IMR-90 (cell line): ENCODE measurements at regions not wholly inside any gene's neighbourhood (a gene's known extent, or its start where the extent isn't known, plus 50 kb on each side); places are given as distances from the start of the nearest gene placed in this dataset.

Experiments used
- ATAC-seq: fragments of 200-7000 bp; cut with Tn5 transposase; 2 replicates; pipeline ENCODE4 v1.9.1; 2020; ENCODE audit warnings: low read depth, mild to moderate bottlenecking, moderate library complexity
- BruUV-seq: library from RNA; stranded (reverse); fragments of 400-500 nt; replicated peaks from 2 replicates; lab custom pipeline; 2021; lab: Mats Ljungman, UMichigan
- CTCF ChIA-PET: fragments of 300-600 bp; formaldehyde crosslinking; extraction: SDS; loops from one replicate; lab custom pipeline; 2021; ENCODE audit warnings: antibody characterized with exemption; lab: Yijun Ruan, JAX
- POLR2A ChIA-PET: fragments of 300-600 bp; sonication (Branson Sonifier 250); formaldehyde crosslinking; loops from one replicate; lab custom pipeline; 2022; ENCODE audit warnings: antibody characterized with exemption; ENCODE audit not compliant: unreplicated experiment; lab: Charles Lee
- DNase-seq: peaks from one replicate; pipeline ENCODE4 v3.0.0; 2013
- H2AFZ ChIP-seq: replicated peaks from 2 replicates; pipeline ENCODE3; 2013; ENCODE audit warnings: low read length, mild to moderate bottlenecking; ENCODE audit not compliant: poor library complexity
- H2AK5ac ChIP-seq: 2 replicates; pipeline ENCODE4 v1.6.1; 2013; ENCODE audit warnings: low read depth, low read length, inconsistent platforms
- H2AK9ac ChIP-seq: replicated peaks from 2 replicates; pipeline ENCODE3; 2013; ENCODE audit warnings: mild to moderate bottlenecking, low read depth, low read length, moderate library complexity; ENCODE audit not compliant: poor library complexity
- H2BK120ac ChIP-seq: 2 replicates; pipeline ENCODE4 v1.6.1; 2013; ENCODE audit warnings: low read depth, low read length, inconsistent platforms
- H2BK15ac ChIP-seq: 3 replicates; pipeline ENCODE4 v1.6.1; 2013; ENCODE audit warnings: low read depth, low read length, inconsistent platforms
- H2BK20ac ChIP-seq: 2 replicates; pipeline ENCODE4 v1.6.1; 2013; ENCODE audit warnings: low read depth, mild to moderate bottlenecking, inconsistent platforms, low read length, moderate library complexity
- H2BK5ac ChIP-seq: 2 replicates; pipeline ENCODE4 v1.6.1; 2013; ENCODE audit warnings: mild to moderate bottlenecking, low read depth, low read length, inconsistent platforms; ENCODE audit not compliant: poor library complexity, severe bottlenecking
- H3K14ac ChIP-seq: replicated peaks from 2 replicates; pipeline ENCODE4 v1.6.1; 2013; ENCODE audit warnings: low read depth, low read length, inconsistent platforms
- H3K18ac ChIP-seq: 2 replicates; pipeline ENCODE4 v1.6.1; 2013; ENCODE audit warnings: low read depth, low read length, control low read depth
- H3K23ac ChIP-seq: 2 replicates; pipeline ENCODE4 v1.6.1; 2013; ENCODE audit warnings: low read depth, low read length, inconsistent platforms
- H3K27ac ChIP-seq: 2 replicates; pipeline ENCODE4 v1.5.1; 2013; ENCODE audit warnings: mild to moderate bottlenecking, control low read depth, low read length; ENCODE audit not compliant: insufficient read depth
- H3K27me3 ChIP-seq: 2 replicates; pipeline ENCODE4 v1.6.1; 2013; ENCODE audit warnings: low read length; ENCODE audit not compliant: control insufficient read depth, insufficient read depth
- H3K36me3 ChIP-seq: 2 replicates; pipeline ENCODE4 v1.6.1; 2013; ENCODE audit warnings: low read length, mixed read lengths; ENCODE audit not compliant: control insufficient read depth, insufficient read depth
- H3K4ac ChIP-seq: 2 replicates; pipeline ENCODE4 v1.6.1; 2013; ENCODE audit warnings: low read depth, low read length, inconsistent platforms
- H3K4me1 ChIP-seq: 2 replicates; pipeline ENCODE4 v1.6.1; 2013; ENCODE audit warnings: low read length, mixed read lengths; ENCODE audit not compliant: control insufficient read depth, insufficient read depth
- H3K4me2 ChIP-seq: 2 replicates; pipeline ENCODE4 v1.6.1; 2013; ENCODE audit warnings: low read depth, mild to moderate bottlenecking, control low read depth, low read length, moderate library complexity
- H3K4me3 ChIP-seq: 2 replicates; pipeline ENCODE4 v1.5.1; 2013; ENCODE audit warnings: low read depth, mild to moderate bottlenecking, control low read depth, low read length, moderate library complexity; ENCODE audit not compliant: insufficient read depth
- H3K56ac ChIP-seq: 2 replicates; pipeline ENCODE4 v1.6.1; 2013; ENCODE audit warnings: low read length, inconsistent platforms; ENCODE audit not compliant: insufficient read depth; ENCODE audit errors: extremely low read depth
- H3K79me1 ChIP-seq, 2 experiments: 2 replicates each; pipeline ENCODE4 v1.6.1; 2013; ENCODE audit warnings: low read length in 2 of 2, inconsistent platforms in 1 of 2, low read depth in 1 of 2
- H3K9ac ChIP-seq: 2 replicates; pipeline ENCODE4 v1.6.1; 2013; ENCODE audit warnings: low read depth, low read length, control low read depth
- H3K9me1 ChIP-seq: 2 replicates; pipeline ENCODE4 v1.6.1; 2013; ENCODE audit warnings: low read length, inconsistent platforms; ENCODE audit not compliant: insufficient read depth
- H3K9me3 ChIP-seq: 2 replicates; pipeline ENCODE4 v1.6.1; 2013; ENCODE audit warnings: low read length; ENCODE audit not compliant: control insufficient read depth, insufficient read depth
- H4K20me1 ChIP-seq: 2 replicates; pipeline ENCODE4 v1.6.1; 2013; ENCODE audit warnings: low read length, inconsistent platforms; ENCODE audit not compliant: insufficient read depth
- H4K5ac ChIP-seq: 2 replicates; pipeline ENCODE4 v1.6.1; 2013; ENCODE audit warnings: mild to moderate bottlenecking, low read depth, low read length, control low read depth
- H4K8ac ChIP-seq, 2 experiments: 2 replicates each; pipeline ENCODE4 v1.6.1; 2013; ENCODE audit warnings: low read depth in 2 of 2, low read length in 2 of 2, control low read depth in 1 of 2, inconsistent platforms in 1 of 2
- H4K91ac ChIP-seq: 2 replicates; pipeline ENCODE4 v1.6.1; 2013; ENCODE audit warnings: low read depth, low read length, inconsistent platforms; ENCODE audit not compliant: insufficient read depth
- BHLHE40 ChIP-seq: fragments of 150-350 bp; IDR thresholded peaks from 2 replicates; pipeline ENCODE4 v1.6.1; 2016; ENCODE audit warnings: mild to moderate bottlenecking, low read depth, low read length
- CHD1 ChIP-seq: IDR thresholded peaks from 2 replicates; pipeline ENCODE4 v1.6.1; 2012; ENCODE audit warnings: low read depth, low read length, improper control_type of control experiment
- MAFK ChIP-seq: IDR thresholded peaks from 2 replicates; pipeline ENCODE4 v1.6.1; 2012; ENCODE audit warnings: low read depth, low read length, improper control_type of control experiment
- MAZ ChIP-seq: IDR thresholded peaks from 2 replicates; pipeline ENCODE4 v1.6.1; 2012; ENCODE audit warnings: low read depth, mild to moderate bottlenecking, low read length, improper control_type of control experiment, moderate library complexity, borderline replicate concordance
- RAD21 ChIP-seq: IDR thresholded peaks from 2 replicates; pipeline ENCODE4 v1.6.1; 2012; ENCODE audit warnings: low read length, improper control_type of control experiment
- WGBS, 2 experiments: methylation state at CpG; one replicate each; pipeline versions ENCODE4 v1.1.5 to v1.1.7; 2013; ENCODE audit warnings: missing lambda C conversion rate in 2 of 2; ENCODE audit not compliant: insufficient read length in 1 of 2; ENCODE audit errors: extremely low coverage in 2 of 2; 5-methylcytosine and 5-hydroxymethylcytosine counted together
- dilution Hi-C: fragments of 300-500 bp; cut with HindIII; formaldehyde crosslinking; loops from one replicate; pipeline ENCODE4 v1.14.3; 2018; ENCODE audit warnings: low sequenced_read_pairs; ENCODE audit not compliant: unreplicated experiment
- in situ Hi-C: fragments of 300-500 bp; cut with MboI; formaldehyde crosslinking; loops from 3 replicates; pipeline ENCODE4 v1.14.3; 2019; ENCODE audit warnings: low sequenced_read_pairs, inconsistent platforms, mixed read lengths
- intact Hi-C: fragments of 100-400 bp; cut with micrococcal nuclease; formaldehyde crosslinking; loops from 2 replicates; pipeline ENCODE4 v1.10.0; 2022
- TF ChIP-seq, protein P1 (sequence below): fragments of 150-350 bp; IDR thresholded peaks from 2 replicates; pipeline ENCODE4 v1.6.1; 2017; ENCODE audit warnings: mild to moderate bottlenecking, antibody characterized with exemption, low read length, low read depth
- TF ChIP-seq, protein P2 (sequence below): fragments of 150-350 bp; IDR thresholded peaks from 2 replicates; pipeline ENCODE4 v1.6.1; 2016; ENCODE audit warnings: low read depth, mild to moderate bottlenecking, low read length, moderate library complexity, borderline replicate concordance

DNA sequence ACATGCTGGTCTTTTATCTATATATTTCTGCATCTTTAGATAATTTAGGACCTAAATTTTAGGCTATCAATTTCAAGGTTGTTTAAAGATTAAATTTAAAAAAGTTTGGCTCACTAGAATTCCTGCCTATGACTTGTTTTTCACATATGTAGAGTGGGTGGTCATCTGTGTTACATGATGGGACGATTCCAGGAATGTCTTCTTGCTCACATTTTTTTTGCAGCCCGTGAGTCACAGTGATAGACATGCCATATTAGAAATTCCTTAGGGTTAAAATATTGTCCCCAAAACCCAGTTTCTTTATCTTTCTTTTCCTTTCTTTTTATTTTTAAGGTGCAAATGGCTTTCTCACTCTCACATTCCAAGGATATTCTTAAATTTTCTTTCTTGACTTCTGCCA lies 652.0 kb downstream of the PLCL1 start:
- H4K91ac ChIP-seq = no peak overlapping the region
- H4K8ac ChIP-seq = no peak overlapping the region
- no peak for TF ChIP-seq RAD21
- no peak for TF ChIP-seq MAFK
- TF ChIP-seq, protein P1, sequence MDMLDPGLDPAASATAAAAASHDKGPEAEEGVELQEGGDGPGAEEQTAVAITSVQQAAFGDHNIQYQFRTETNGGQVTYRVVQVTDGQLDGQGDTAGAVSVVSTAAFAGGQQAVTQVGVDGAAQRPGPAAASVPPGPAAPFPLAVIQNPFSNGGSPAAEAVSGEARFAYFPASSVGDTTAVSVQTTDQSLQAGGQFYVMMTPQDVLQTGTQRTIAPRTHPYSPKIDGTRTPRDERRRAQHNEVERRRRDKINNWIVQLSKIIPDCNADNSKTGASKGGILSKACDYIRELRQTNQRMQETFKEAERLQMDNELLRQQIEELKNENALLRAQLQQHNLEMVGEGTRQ = no peak
- no peak for TF ChIP-seq BHLHE40
- TF ChIP-seq, protein P2, sequence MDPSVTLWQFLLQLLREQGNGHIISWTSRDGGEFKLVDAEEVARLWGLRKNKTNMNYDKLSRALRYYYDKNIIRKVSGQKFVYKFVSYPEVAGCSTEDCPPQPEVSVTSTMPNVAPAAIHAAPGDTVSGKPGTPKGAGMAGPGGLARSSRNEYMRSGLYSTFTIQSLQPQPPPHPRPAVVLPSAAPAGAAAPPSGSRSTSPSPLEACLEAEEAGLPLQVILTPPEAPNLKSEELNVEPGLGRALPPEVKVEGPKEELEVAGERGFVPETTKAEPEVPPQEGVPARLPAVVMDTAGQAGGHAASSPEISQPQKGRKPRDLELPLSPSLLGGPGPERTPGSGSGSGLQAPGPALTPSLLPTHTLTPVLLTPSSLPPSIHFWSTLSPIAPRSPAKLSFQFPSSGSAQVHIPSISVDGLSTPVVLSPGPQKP = no peak
- TF ChIP-seq CHD1 = no peak
- TF ChIP-seq MAZ = no peak
- no peak overlapping the region for H3K4ac ChIP-seq
- H4K20me1 ChIP-seq = no peaks in the 10 kb centered on the region
- WGBS, 2 experiments = no CpG with 5 or more reads among the region's 2 CpGs
- no peak overlapping the region for H2AFZ ChIP-seq
- ATAC-seq (no peak), DNase-seq (peak; percentile 15)
- no peak overlapping the region for H2BK5ac ChIP-seq
- intact Hi-C loops = no loop called here
- H3K18ac ChIP-seq = no peak overlapping the region
- H3K36me3 ChIP-seq = no peaks in the 10 kb centered on the region
- no peak overlapping the region for H2AK5ac ChIP-seq
- no peak overlapping the region for H3K23ac ChIP-seq
- H3K9me1 ChIP-seq = no peaks in the 10 kb centered on the region
- in situ Hi-C loops = no loop called here
- POLR2A ChIA-PET = no interaction called here
- no peak overlapping the region for H3K4me2 ChIP-seq
- H3K4me3 ChIP-seq = no peak overlapping the region
- no peak overlapping the region for H2AK9ac ChIP-seq
- H3K4me1 ChIP-seq = no peaks in the 10 kb centered on the region
- no peak overlapping the region for H2BK20ac ChIP-seq
- dilution Hi-C loops = no loop called here
- H3K9ac ChIP-seq = no peak overlapping the region
- H2BK120ac ChIP-seq = no peak overlapping the region
- no peaks in the 10 kb centered on the region for H3K27me3 ChIP-seq
- BruUV-seq = no TSS peak
- no peak overlapping the region for H4K5ac ChIP-seq
- no peak overlapping the region for H3K56ac ChIP-seq
- no peak overlapping the region for H3K27ac ChIP-seq
- no peaks in the 10 kb centered on the region for H3K79me1 ChIP-seq
- 0 out of 2 replicates have a peak, but pooled peaks cover 2% of the 10 kb centered on the region for H3K9me3 ChIP-seq
- no peak overlapping the region for H3K14ac ChIP-seq
- CTCF ChIA-PET = no interaction called here
- no peak overlapping the region for H2BK15ac ChIP-seq
